Non-pigmented ciliary epithelial cell (primary cell): ENCODE measurements at regions not wholly inside any gene's neighbourhood (a gene's known extent, or its start where the extent isn't known, plus 50 kb on each side); places are given as distances from the start of the nearest gene placed in this dataset.
"Not testable (repeated sequence)": the region's sequence is repeated elsewhere in the genome, so short reads cannot be mapped to it uniquely, and the experiment has no call there.

Experiments used
- DNase-seq: peaks from one replicate; pipeline ENCODE4 v3.0.0-alpha.2; 2010; ENCODE audit warnings: low read depth

GRCh38 chr2:184205048-184205596 lies 393.2 kb upstream of the ZNF804A start:
- DNase-seq = no peak

GRCh38 chr2:184206045-184206444 lies 392.3 kb upstream of the ZNF804A start:
- DNase-seq = no peak

GRCh38 chr2:184210329-184210728 lies 388.0 kb upstream of the ZNF804A start:
- no peak for DNase-seq

GRCh38 chr2:184215745-184216144 lies 382.6 kb upstream of the ZNF804A start:
- no peak for DNase-seq

- no peak for DNase-seq
Observed at GRCh38 chr2:184256611-184257010, 341.7 kb upstream of the ZNF804A start.

GRCh38 chr2:184261331-184261730 lies 337.0 kb upstream of the ZNF804A start:
- DNase-seq = no peak

GRCh38 chr2:184261818-184262217 lies 336.5 kb upstream of the ZNF804A start:
- no peak for DNase-seq

GRCh38 chr2:184268900-184269477 lies 329.3 kb upstream of the ZNF804A start:
- DNase-seq = no peak

GRCh38 chr2:184270660-184271059 lies 327.7 kb upstream of the ZNF804A start:
- DNase-seq = no peak

- DNase-seq = no peak
Observed at GRCh38 chr2:184272056-184272455, 326.3 kb upstream of the ZNF804A start.

- no peak for DNase-seq
Observed at GRCh38 chr2:184294831-184295230, 303.5 kb upstream of the ZNF804A start.

- DNase-seq = no peak
Observed at GRCh38 chr2:184297085-184297484, 301.2 kb upstream of the ZNF804A start.

GRCh38 chr2:184302506-184302905 lies 295.8 kb upstream of the ZNF804A start:
- DNase-seq = no peak

- peak; percentile 35 for DNase-seq
Observed at GRCh38 chr2:184304006-184304405, 294.3 kb upstream of the ZNF804A start.

- no peak for DNase-seq
Observed at GRCh38 chr2:184305105-184305504, 293.2 kb upstream of the ZNF804A start.

GRCh38 chr2:184308706-184309105 lies 289.6 kb upstream of the ZNF804A start:
- DNase-seq = no peak

GRCh38 chr2:184312970-184313369 lies 285.4 kb upstream of the ZNF804A start:
- no peak for DNase-seq

- no peak for DNase-seq
Observed at GRCh38 chr2:184314829-184315228, 283.5 kb upstream of the ZNF804A start.

- DNase-seq = no peak
Observed at GRCh38 chr2:184316921-184317320, 281.4 kb upstream of the ZNF804A start.

- DNase-seq = no peak
Observed at GRCh38 chr2:184322615-184323014, 275.7 kb upstream of the ZNF804A start.

- DNase-seq = no peak
Observed at GRCh38 chr2:184326066-184326465, 272.3 kb upstream of the ZNF804A start.

GRCh38 chr2:184327805-184328204 lies 270.5 kb upstream of the ZNF804A start:
- not testable (repeated sequence) for DNase-seq

- DNase-seq = not testable (repeated sequence)
Observed at GRCh38 chr2:184330561-184330960, 267.8 kb upstream of the ZNF804A start.

GRCh38 chr2:184336688-184337087 lies 261.6 kb upstream of the ZNF804A start:
- DNase-seq = no peak
